SU-DHL-6 (cell line): ENCODE measurements at regions not wholly inside any gene's neighbourhood (a gene's known extent, or its start where the extent isn't known, plus 50 kb on each side); places are given as distances from the start of the nearest gene placed in this dataset.

Experiments
- H2AFZ ChIP-seq: fragments of 200-600 bp; sonication (generic); 2 replicates; pipeline ENCODE4 v1.6.1; 2014; ENCODE audit warnings: low read depth, mild to moderate bottlenecking, moderate library complexity, mixed read lengths, antibody characterized with exemption, low read length; ENCODE audit not compliant: severe bottlenecking
- H3F3A ChIP-seq: fragments of 200-600 bp; shearing (Covaris generic); 2 replicates; pipeline ENCODE4 v1.6.0; 2016; ENCODE audit warnings: antibody characterized with exemption, mild to moderate bottlenecking; ENCODE audit not compliant: insufficient read depth
- H3K27ac ChIP-seq: fragments of 200-600 bp; sonication (generic); 2 replicates; pipeline ENCODE4 v1.5.1; 2016; ENCODE audit warnings: low read depth, mild to moderate bottlenecking, low read length, moderate library complexity, mixed read lengths
- H3K27me3 ChIP-seq: fragments of 200-600 bp; sonication (generic), shearing (Covaris generic); 2 replicates; pipeline ENCODE4 v1.6.0; 2014; ENCODE audit warnings: mild to moderate bottlenecking, low read length
- H3K36me3 ChIP-seq: fragments of 200-600 bp; sonication (generic); 2 replicates; pipeline ENCODE4 v1.6.1; 2014; ENCODE audit warnings: mild to moderate bottlenecking, low read length, mixed read lengths
- H3K4me2 ChIP-seq: fragments of 300-600, 200-600 bp; shearing (Covaris generic), sonication (generic); 2 replicates; pipeline ENCODE4 v1.6.0; 2014; ENCODE audit warnings: low read length, low read depth, mild to moderate bottlenecking; ENCODE audit not compliant: poor library complexity, severe bottlenecking
- H3K4me3 ChIP-seq: fragments of 200-600 bp; sonication (generic); 2 replicates; pipeline ENCODE4 v1.5.1; 2014; ENCODE audit warnings: antibody characterized with exemption, low read length, mild to moderate bottlenecking, mixed read lengths; ENCODE audit not compliant: insufficient read depth, poor library complexity, severe bottlenecking
- H3K79me2 ChIP-seq: fragments of 200-600 bp; sonication (generic); 2 replicates; pipeline ENCODE4 v1.6.1; 2014; ENCODE audit warnings: mild to moderate bottlenecking, low read length, moderate library complexity; ENCODE audit not compliant: insufficient read depth
- H3K9ac ChIP-seq: fragments of 200-600 bp; sonication (generic); 2 replicates; pipeline ENCODE4 v1.7.0; 2014; ENCODE audit warnings: mild to moderate bottlenecking, low read length
- H3K9me2 ChIP-seq: fragments of 200-600 bp; sonication (generic); replicated peaks from 2 replicates; pipeline ENCODE4 v1.6.1; 2014; ENCODE audit warnings: low read length; ENCODE audit not compliant: insufficient read depth
- H3K9me3 ChIP-seq: fragments of 200-600 bp; sonication (generic); 2 replicates; pipeline ENCODE4 v1.6.1; 2014; ENCODE audit warnings: low read length, mixed read lengths; ENCODE audit not compliant: insufficient read depth
- H4K20me1 ChIP-seq: fragments of 200-600 bp; sonication (generic); 2 replicates; pipeline ENCODE4 v1.6.1; 2014; ENCODE audit warnings: low read depth, mild to moderate bottlenecking, antibody characterized with exemption, low read length, moderate library complexity, mixed read lengths
- CTCF ChIP-seq: fragments of 200-600 bp; sonication (generic); IDR thresholded peaks from one replicate; pipeline ENCODE4 v1.5.1; 2017; ENCODE audit warnings: antibody characterized with exemption, mild to moderate bottlenecking, low read length, moderate library complexity; ENCODE audit not compliant: insufficient read depth, poor library complexity, severe bottlenecking
- EZH2phosphoT487 ChIP-seq: fragments of 200-600 bp; sonication (generic), shearing (Covaris generic); conservative IDR thresholded peaks from 2 replicates; pipeline ENCODE4 v1.6.1; 2018; ENCODE audit warnings: mild to moderate bottlenecking, antibody characterized with exemption, low read length, moderate library complexity, mixed read lengths

DNA sequence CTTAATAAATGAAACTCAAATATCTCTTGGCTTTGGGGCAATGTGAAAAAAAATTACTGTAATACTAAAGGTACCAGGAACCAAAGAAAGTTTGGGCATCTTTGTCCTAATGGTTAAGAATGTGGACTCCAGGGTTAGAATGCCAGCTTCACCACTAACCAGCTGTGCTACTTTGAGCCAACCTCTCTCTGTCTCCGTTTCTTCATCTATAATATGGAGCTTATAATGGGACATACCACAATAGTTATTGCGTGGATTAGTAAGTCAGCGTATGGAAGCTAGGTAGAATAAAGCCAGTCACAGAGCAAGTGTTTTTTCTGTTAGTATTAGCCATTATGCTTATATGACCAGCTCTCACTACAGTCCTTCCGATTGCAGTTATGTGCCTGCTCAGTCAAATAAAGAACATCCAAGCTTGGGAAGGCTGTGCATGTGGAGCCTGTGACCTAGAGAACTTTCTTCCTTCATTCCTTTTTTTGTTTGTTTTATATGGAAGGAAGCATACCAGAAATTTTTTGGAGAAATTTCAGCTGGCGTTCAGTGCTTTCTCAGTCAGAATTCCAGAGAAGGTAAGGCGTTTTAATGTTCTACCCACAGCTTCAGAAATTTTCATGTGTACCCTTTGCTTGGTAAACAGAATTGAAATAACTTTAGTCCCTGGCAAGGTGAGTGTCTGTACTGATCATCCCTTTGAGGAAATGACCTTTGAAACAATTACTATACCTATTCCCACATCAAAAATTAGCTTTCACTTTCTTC, 114.0 kb upstream of the RND3 start:
- Histone ChIP-seq H3K36me3 (no peaks in the 10 kb centered on the region), H3K4me3 (no peak overlapping the region), H3K9ac (no peak overlapping the region), H3K27me3 (no peaks in the 10 kb centered on the region), H3K79me2 (no peaks in the 10 kb centered on the region), H3K27ac (no peak overlapping the region), H3F3A (no peaks in the 10 kb centered on the region), H3K9me2 (no peaks in the 10 kb centered on the region), H3K4me2 (no peak overlapping the region), H3K9me3 (no peaks in the 10 kb centered on the region), H2AFZ (no peak overlapping the region), H4K20me1 (no peaks in the 10 kb centered on the region)
- TF ChIP-seq CTCF (no peak), EZH2phosphoT487 (no peak)

- no peak overlapping the region for H2AFZ ChIP-seq
Observed at GRCh38 chr2:150599889-150600288, 112.4 kb upstream of the RND3 start.

GRCh38 chr2:150598383-150598782, 110.9 kb upstream of the RND3 start:
- no peaks in the 10 kb centered on the region for H3K9me3 ChIP-seq
- no peaks in the 10 kb centered on the region for H3K36me3 ChIP-seq
- TF ChIP-seq EZH2phosphoT487 (no peak), CTCF (no peak)
- no peaks in the 10 kb centered on the region for H3K9me2 ChIP-seq
- no peaks in the 10 kb centered on the region for H3K79me2 ChIP-seq
- no peak overlapping the region for H3K27ac ChIP-seq
- no peak overlapping the region for H2AFZ ChIP-seq
- H3K9ac ChIP-seq: no peak overlapping the region
- H3F3A ChIP-seq: no peaks in the 10 kb centered on the region
- no peaks in the 10 kb centered on the region for H4K20me1 ChIP-seq
- H3K4me2 ChIP-seq: no peak overlapping the region
- H3K27me3 ChIP-seq: no peaks in the 10 kb centered on the region
- H3K4me3 ChIP-seq: no peak overlapping the region

More at GRCh38 chr2:150599889-150600288, 112.4 kb upstream of the RND3 start:
- Histone ChIP-seq H3K9ac (no peak overlapping the region), H3F3A (no peaks in the 10 kb centered on the region), H4K20me1 (no peaks in the 10 kb centered on the region), H3K9me3 (no peaks in the 10 kb centered on the region), H3K79me2 (no peaks in the 10 kb centered on the region), H3K4me3 (no peak overlapping the region), H3K4me2 (no peak overlapping the region), H3K9me2 (no peaks in the 10 kb centered on the region), H3K27me3 (no peaks in the 10 kb centered on the region), H3K36me3 (no peaks in the 10 kb centered on the region), H3K27ac (no peak overlapping the region)
- TF ChIP-seq CTCF (no peak), EZH2phosphoT487 (no peak)
